ENCODE measurements at regions not wholly inside any gene's neighbourhood (a gene's known extent, or its start where the extent isn't known, plus 50 kb on each side); places are given as distances from the start of the nearest gene placed in this dataset.

- Histone ChIP-seq H4K20me1 (replicated peaks; ENCODE audit: control insufficient read depth, extremely low read depth, insufficient read depth, low read length) (no peaks in the 10 kb centered on the region), H3K9me1 (replicated peaks; ENCODE audit: control insufficient read depth, extremely low read depth, insufficient read depth, low read length) (no peaks in the 10 kb centered on the region), H2AFZ (ENCODE audit: low read depth, low read length) (no peak overlapping the region), H3K9ac (replicated peaks; ENCODE audit: extremely low read depth, insufficient read depth, low read length) (no peak overlapping the region), H3K9me3 (replicated peaks; ENCODE audit: control insufficient read depth, insufficient read depth, low read length) (peaks cover 17% of the 10 kb centered on the region), H3K4me1 (ENCODE audit: control insufficient read depth, extremely low read depth, insufficient read depth, low read length) (no peaks in the 10 kb centered on the region), H3K4me2 (ENCODE audit: insufficient read depth, low read length) (no peak overlapping the region), H3K79me2 (ENCODE audit: control insufficient read depth, insufficient read depth, low read length) (no peaks in the 10 kb centered on the region), H3K27ac (ENCODE audit: insufficient read depth, low read depth, low read length) (no peak overlapping the region), H3K27me3 (ENCODE audit: control insufficient read depth in 2 of 2, insufficient read depth in 2 of 2, low read length in 2 of 2) (no peaks in the 10 kb centered on the region), H3K36me3 (ENCODE audit: control insufficient read depth in 2 of 2, extremely low read depth in 1 of 2, insufficient read depth in 2 of 2, low read length in 2 of 2) (no peaks in the 10 kb centered on the region), H3K4me3 (replicated peaks in 1 of 3; ENCODE audit: insufficient read depth in 1 of 3, low read depth in 1 of 3, low read length in 3 of 3) (no peak overlapping the region)
- TF ChIP-seq POLR2AphosphoS5 (IDR thresholded peaks at IDR 0.05; ENCODE audit: insufficient read depth, low read depth, low read length) (no peak), JUN (IDR thresholded peaks at IDR 0.05; ENCODE audit: borderline replicate concordance, insufficient read depth, insufficient read length, low read depth) (no peak), CTCF (IDR thresholded peaks at IDR 0.05; ENCODE audit: extremely low read depth in 1 of 2, insufficient read depth in 1 of 2, low read depth in 1 of 2, low read length in 2 of 2) (no peak), MAX (IDR thresholded peaks at IDR 0.05; ENCODE audit: insufficient read depth, insufficient read length) (no peak), MYC (IDR thresholded peaks at IDR 0.05; ENCODE audit: low read depth, low read length) (no peak), FOS (IDR thresholded peaks at IDR 0.05; ENCODE audit: borderline replicate concordance, insufficient read depth, low read length) (no peak), GATA2 (IDR thresholded peaks at IDR 0.05; ENCODE audit: insufficient read depth, insufficient read length, low read depth, low read length) (no peak), EZH2 (IDR thresholded peaks at IDR 0.05; ENCODE audit: borderline replicate concordance, low read depth, low read length, severe bottlenecking) (no peak), POLR2A (IDR thresholded peaks at IDR 0.05; ENCODE audit: low read depth, low read length) (no peak)
- FAIRE-seq = no peak
- no TSS peak for BruUV-seq (replicated peaks)
- ChIA-PET CTCF (no interaction called here), POLR2A (no interaction called here)
- DNase-seq (ENCODE audit: low read depth, low spot score) = no peak
- intact Hi-C loops (cut with micrococcal nuclease) = no loop called here
- dilution Hi-C loops (cut with MboI; ENCODE audit: extremely low pct_ligation_motif_present, low sequenced_read_pairs) = no loop called here
These were observed 198.3 kb downstream of the UBE3A start for GRCh38 chr15:25240461-25241021.
